ENCODE measurements at regions not wholly inside any gene's neighbourhood (a gene's known extent, or its start where the extent isn't known, plus 50 kb on each side); places are given as distances from the start of the nearest gene placed in this dataset.

- DNase-seq (ENCODE audit: low spot score), result no peak
- in situ Hi-C loops (cut with MboI; ENCODE audit: low pct_unique_long_range_greater_than_20kb, low sequenced_read_pairs, unreplicated experiment), result no loop called here
- no peak for TF ChIP-seq CTCF (IDR thresholded peaks at IDR 0.05; ENCODE audit: extremely low read depth, insufficient read depth, missing control alignments)
Observed at GRCh38 chr4:24637173-24637572, 52.8 kb upstream of the DHX15 start.

- in situ Hi-C loops (cut with MboI; ENCODE audit: low pct_unique_long_range_greater_than_20kb, low sequenced_read_pairs, unreplicated experiment), result no loop called here
- TF ChIP-seq CTCF (IDR thresholded peaks at IDR 0.05; ENCODE audit: extremely low read depth, insufficient read depth, missing control alignments), result no peak
- no peak for DNase-seq (ENCODE audit: low spot score)
Observed at GRCh38 chr4:24638396-24638875, 54.1 kb upstream of the DHX15 start.

- DNase-seq (ENCODE audit: low spot score), result no peak
- in situ Hi-C loops (cut with MboI; ENCODE audit: low pct_unique_long_range_greater_than_20kb, low sequenced_read_pairs, unreplicated experiment), result no loop called here
- no peak for TF ChIP-seq CTCF (IDR thresholded peaks at IDR 0.05; ENCODE audit: extremely low read depth, insufficient read depth, missing control alignments)
Observed at GRCh38 chr4:24639714-24640113, 55.4 kb upstream of the DHX15 start.

GRCh38 chr4:24640366-24640765 lies 56.0 kb upstream of the DHX15 start:
- no peak for DNase-seq (ENCODE audit: low spot score)
- in situ Hi-C loops (cut with MboI; ENCODE audit: low pct_unique_long_range_greater_than_20kb, low sequenced_read_pairs, unreplicated experiment), result no loop called here

GRCh38 chr4:24642981-24643547 lies 58.7 kb upstream of the DHX15 start:
- no peak for TF ChIP-seq CTCF (IDR thresholded peaks at IDR 0.05; ENCODE audit: extremely low read depth, insufficient read depth, missing control alignments)
- in situ Hi-C loops (cut with MboI; ENCODE audit: low pct_unique_long_range_greater_than_20kb, low sequenced_read_pairs, unreplicated experiment), result no loop called here
- DNase-seq (ENCODE audit: low spot score), result no peak

More at GRCh38 chr4:24640366-24640765, 56.0 kb upstream of the DHX15 start:
- no peak for TF ChIP-seq CTCF (IDR thresholded peaks at IDR 0.05; ENCODE audit: extremely low read depth, insufficient read depth, missing control alignments)

- no peak for DNase-seq (ENCODE audit: low spot score)
- TF ChIP-seq CTCF (IDR thresholded peaks at IDR 0.05; ENCODE audit: extremely low read depth, insufficient read depth, missing control alignments), result no peak
- in situ Hi-C loops (cut with MboI; ENCODE audit: low pct_unique_long_range_greater_than_20kb, low sequenced_read_pairs, unreplicated experiment), result no loop called here
Observed at GRCh38 chr4:24643774-24644520, 59.6 kb upstream of the DHX15 start.
